K562 (cell line): ENCODE measurements at regions not wholly inside any gene's neighbourhood (a gene's known extent, or its start where the extent isn't known, plus 50 kb on each side); places are given as distances from the start of the nearest gene placed in this dataset.
"Not testable (repeated sequence)": the region's sequence is repeated elsewhere in the genome, so short reads cannot be mapped to it uniquely, and the experiment has no call there.

Experiments used
- ATAC-seq: fragments of 200-7000 bp; cut with Tn5 transposase; 3 replicates; pipeline ENCODE4 v1.9.1; 2020; ENCODE audit warnings: moderate library complexity
- BruUV-seq: library from RNA; stranded (reverse); fragments of 400-500 nt; replicated peaks from 2 replicates; lab custom pipeline; 2021; lab: Mats Ljungman, UMichigan
- CTCF ChIA-PET: fragments of 300-600 bp; formaldehyde crosslinking; extraction: SDS; loops from one replicate; lab custom pipeline; 2021; ENCODE audit warnings: low intra/inter-chr PET ratio; lab: Yijun Ruan, JAX
- POLR2A ChIA-PET: fragments of 300-600, 350-650 bp; sonication (Branson Sonifier 250); formaldehyde crosslinking; extraction: SDS; loops from one replicate; lab custom pipeline; 2021; ENCODE audit warnings: antibody characterized with exemption, inconsistent platforms; lab: Yijun Ruan, JAX
- DNase-seq, 4 experiments: peaks; one replicate each; pipeline versions ENCODE4 v3.0.0 to v3.0.0-alpha.2; 2011 to 2018; ENCODE audit warnings: low spot score in 3 of 4, mixed read lengths in 3 of 4; ENCODE audit errors: extremely low read depth in 1 of 4
- FAIRE-seq: peaks from 2 replicates; lab custom pipeline; 2011; peaks lifted over from hg19 to GRCh38; lab: Jason Lieb, UNC
- H2AFZ ChIP-seq: 2 replicates; pipeline ENCODE4 v1.6.0; 2011; ENCODE audit warnings: low read depth, low read length, control low read depth, inconsistent platforms
- H3K27ac ChIP-seq: fragments of 200-600 bp; 3 replicates; pipeline ENCODE4 v1.8.0; 2011; ENCODE audit warnings: low read depth, mild to moderate bottlenecking, control low read depth, inconsistent platforms, low read length, moderate library complexity, mixed read lengths; ENCODE audit errors: extremely low read depth
- H3K27me3 ChIP-seq, 2 experiments: fragments of 300-600 bp in 1 of 2; 2 replicates in 1 of 2; 3 replicates in 1 of 2; pipeline versions ENCODE4 v1.6.0 to v1.8.0; 2011; ENCODE audit warnings: inconsistent platforms in 2 of 2, low read length in 2 of 2, mild to moderate bottlenecking in 1 of 2, mixed read lengths in 1 of 2, moderate library complexity in 1 of 2; ENCODE audit not compliant: control insufficient read depth in 2 of 2, insufficient read depth in 2 of 2
- H3K36me3 ChIP-seq: fragments of 300-600 bp; 3 replicates; pipeline ENCODE4 v1.8.0; 2011; ENCODE audit warnings: mild to moderate bottlenecking, low read length, inconsistent platforms; ENCODE audit not compliant: control insufficient read depth, insufficient read depth
- H3K4me1 ChIP-seq, 2 experiments: fragments of 200-600 bp in 1 of 2; replicated peaks in 1 of 2; 2 replicates in 1 of 2; 3 replicates in 1 of 2; pipeline versions ENCODE4 v1.5.1 to v1.8.0; 2011; ENCODE audit warnings: inconsistent platforms in 2 of 2, low read length in 2 of 2, mild to moderate bottlenecking in 1 of 2, mixed read lengths in 1 of 2, moderate library complexity in 1 of 2; ENCODE audit not compliant: control insufficient read depth in 2 of 2, insufficient read depth in 2 of 2
- H3K4me2 ChIP-seq: 2 replicates; pipeline ENCODE4 v1.6.1; 2011; ENCODE audit warnings: low read length, control low read depth, inconsistent platforms, mixed read lengths; ENCODE audit not compliant: insufficient read depth
- H3K4me3 ChIP-seq: fragments of 200-600 bp; sonication (generic), shearing (Covaris generic); 2 replicates; pipeline ENCODE4 v1.5.1; 2016; ENCODE audit warnings: control low read depth, inconsistent platforms
- H3K79me2 ChIP-seq: fragments of 200-600 bp; 3 replicates; pipeline ENCODE4 v1.8.0; 2011; ENCODE audit warnings: low read length, inconsistent platforms; ENCODE audit not compliant: control insufficient read depth, insufficient read depth
- H3K9ac ChIP-seq, 2 experiments: 2 replicates each; pipeline versions ENCODE4 v1.6.0 to v1.6.1; 2011; ENCODE audit warnings: low read depth in 2 of 2, low read length in 2 of 2, control low read depth in 1 of 2, inconsistent platforms in 1 of 2, mild to moderate bottlenecking in 1 of 2, mixed read lengths in 1 of 2; ENCODE audit not compliant: insufficient read depth in 1 of 2
- H3K9me1 ChIP-seq: one replicate; pipeline ENCODE4 v1.6.0; 2011; ENCODE audit warnings: inconsistent platforms, mild to moderate bottlenecking, low read length, moderate library complexity; ENCODE audit not compliant: control insufficient read depth, insufficient read depth
- H3K9me3 ChIP-seq: replicated peaks from 2 replicates; pipeline ENCODE4 v1.5.1; 2011; ENCODE audit warnings: low read depth, low read length, inconsistent platforms; ENCODE audit not compliant: control insufficient read depth, insufficient read depth
- H4K20me1 ChIP-seq: replicated peaks from 2 replicates; pipeline ENCODE4 v1.6.1; 2011; ENCODE audit warnings: low read length, inconsistent platforms, mixed read lengths; ENCODE audit not compliant: control insufficient read depth, insufficient read depth
- CHD2 ChIP-seq: IDR thresholded peaks from 2 replicates; pipeline ENCODE4 v1.6.1; 2011; ENCODE audit warnings: low read depth, low read length
- CREM ChIP-seq: IDR thresholded peaks from 2 replicates; pipeline ENCODE4 v1.6.1; 2014; ENCODE audit warnings: antibody characterized with exemption, low read depth
- FOXA3 ChIP-seq, 2 experiments: fragments of 450-650 bp in 1 of 2; sonication (generic) in 1 of 2; formaldehyde crosslinking; IDR thresholded peaks in 1 of 2; conservative IDR thresholded peaks in 1 of 2; 2 replicates each; pipeline versions ENCODE4 v1.4.0 to v1.8.0; 2020 to 2022; ENCODE audit warnings: mild to moderate bottlenecking in 2 of 2, missing genetic modification reagents in 1 of 2
- LCOR ChIP-seq: sonication (generic); formaldehyde crosslinking; IDR thresholded peaks from 2 replicates; pipeline ENCODE4 v1.8.0; 2022; ENCODE audit warnings: mild to moderate bottlenecking, missing genetic modification reagents
- PHB ChIP-seq: fragments of 250-450 bp; sonication (Bioruptor Pico); IDR thresholded peaks from 2 replicates; pipeline ENCODE4 v1.5.0; 2021
- TAF1 ChIP-seq: IDR thresholded peaks from 2 replicates; pipeline ENCODE4 v1.6.1; 2011; ENCODE audit warnings: mild to moderate bottlenecking, low read length, moderate library complexity; ENCODE audit not compliant: insufficient read depth, control insufficient read depth, severe bottlenecking; ENCODE audit errors: extremely low read depth
- ZC3H11A ChIP-seq: IDR thresholded peaks from 2 replicates; pipeline ENCODE4 v1.6.1; 2012; ENCODE audit warnings: low read depth, low read length, improper control_type of control experiment
- ZKSCAN3 ChIP-seq: fragments of 250-450 bp; sonication (Bioruptor Pico); IDR thresholded peaks from 2 replicates; pipeline ENCODE4 v1.4.0; 2020
- ZNF143 ChIP-seq: sonication (generic); formaldehyde crosslinking; IDR thresholded peaks from 2 replicates; pipeline ENCODE4 v1.9.0; 2022; ENCODE audit warnings: mild to moderate bottlenecking, missing genetic modification reagents
- ZNF644 ChIP-seq: fragments of 200-800 bp; sonication (Bioruptor generic); IDR thresholded peaks from 2 replicates; pipeline ENCODE4 v1.6.1; 2016; ENCODE audit warnings: low read depth, missing genetic modification characterization, missing compliant biosample characterization
- WGBS: fragments of 100-300 bp; shearing (Covaris generic); methylation state at CpG from one replicate; pipeline ENCODE4 v1.1.6; 2016; ENCODE audit warnings: low coverage, mixed read lengths; ENCODE audit not compliant: insufficient coverage; ENCODE audit errors: missing lambda C conversion rate; 5-methylcytosine and 5-hydroxymethylcytosine counted together
- in situ Hi-C: fragments of 300-500 bp; cut with MboI; formaldehyde crosslinking; loops from 4 replicates; pipeline ENCODE4 v1.15.0; 2018; ENCODE audit warnings: inconsistent platforms, mixed read lengths
- intact Hi-C: fragments of 100-400 bp; cut with micrococcal nuclease; formaldehyde crosslinking; loops from 2 replicates; pipeline ENCODE4 v1.14.2; 2022

GRCh38 chrX:148120999-148121623 is 140.0 kb downstream of the FMR1NB start:
- no peak for DNase-seq

GRCh38 chrX:148128872-148129505 is 147.9 kb downstream of the FMR1NB start:
- H4K20me1 ChIP-seq, POLR2A ChIA-PET, H3K27ac ChIP-seq, intact Hi-C loops, in situ Hi-C loops, CTCF ChIA-PET, FAIRE-seq, DNase-seq, H3K9ac ChIP-seq, H3K9me3 ChIP-seq, H2AFZ ChIP-seq, H3K27me3 ChIP-seq, H3K9me1 ChIP-seq, H3K36me3 ChIP-seq, ATAC-seq, H3K4me2 ChIP-seq, H3K4me3 ChIP-seq, H3K79me2 ChIP-seq, H3K4me1 ChIP-seq: not testable (repeated sequence)
- TF ChIP-seq FOXA3 (CRISPR knock-in tag; conservative IDR thresholded peaks at IDR 0.05 in 1 of 2, IDR thresholded peaks at IDR 0.05 in 1 of 2), result peak; percentile 26 to 65; a peak in 2 of 4 replicates
- TSS peak; percentile 49 for BruUV-seq
- 1% methylated on average over 21 of the region's 35 CpGs for WGBS

More at GRCh38 chrX:148120999-148121623, 140.0 kb downstream of the FMR1NB start:
- Histone ChIP-seq H3K4me3 (no peak overlapping the region), H3K4me1 (no peaks in the 10 kb centered on the region), H3K9me3 (no peaks in the 10 kb centered on the region), H3K36me3 (no peaks in the 10 kb centered on the region), H3K79me2 (no peaks in the 10 kb centered on the region), H3K4me2 (no peak overlapping the region), H3K27me3 (no peaks in the 10 kb centered on the region), H2AFZ (no peak overlapping the region), H3K9ac (no peak overlapping the region), H3K9me1 (no peaks in the 10 kb centered on the region), H4K20me1 (no peaks in the 10 kb centered on the region), H3K27ac (no peak overlapping the region)
- 8% methylated on average over 3 of the region's 3 CpGs for WGBS
- in situ Hi-C loops, result no loop called here
- ChIA-PET CTCF (no interaction called here), POLR2A (no interaction called here)
- intact Hi-C loops, result no loop called here
- TF ChIP-seq LCOR (CRISPR knock-in tag) (no peak), ZNF644 (tag) (no peak), CHD2 (no peak), ZKSCAN3 (CRISPR knock-in tag) (no peak), PHB (CRISPR knock-in tag) (no peak), ZC3H11A (no peak), ZNF143 (no peak), TAF1 (no peak), CREM (no peak)
- FAIRE-seq (no peak), ATAC-seq (no peak)
- no TSS peak for BruUV-seq
